ENCODE measurements at regions not wholly inside any gene's neighbourhood (a gene's known extent, or its start where the extent isn't known, plus 50 kb on each side); places are given as distances from the start of the nearest gene placed in this dataset.
A peak's percentile ranks its signal among the peaks of the same experiment; 100 is the strongest.

DNA sequence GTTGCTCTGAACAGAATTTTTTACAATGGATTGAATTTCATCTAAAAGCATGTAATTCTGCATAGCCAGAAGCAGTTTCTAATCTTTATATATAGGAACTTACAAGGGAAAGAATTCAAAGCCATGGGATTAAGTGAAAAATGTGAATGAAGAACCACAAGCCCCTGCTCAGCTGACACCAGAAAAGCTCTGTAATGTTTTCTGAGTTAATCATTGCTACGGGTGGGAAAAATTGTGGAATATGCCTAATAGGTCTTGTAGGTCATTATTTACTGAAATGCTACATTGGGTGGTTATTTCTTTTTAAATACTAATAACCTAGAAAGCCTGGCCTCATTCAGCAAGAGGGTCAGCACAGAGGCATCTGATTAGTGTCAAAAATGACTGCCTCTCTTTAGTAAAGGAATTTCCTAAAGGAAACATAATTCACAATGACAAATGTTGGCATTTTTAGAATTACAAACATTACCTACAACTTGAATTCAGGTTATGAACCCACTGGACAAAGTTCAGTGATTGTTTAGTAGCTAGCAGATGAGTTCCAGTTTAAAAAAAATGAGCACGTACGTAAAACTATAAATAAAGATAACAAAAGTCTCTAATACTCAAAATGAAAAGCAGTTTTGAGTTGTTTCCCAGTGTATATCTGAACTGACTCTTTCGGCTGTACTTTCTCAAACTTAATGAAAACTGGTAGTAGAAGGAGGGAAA lies 75.3 kb downstream of the BMP4 start:
- Histone ChIP-seq H3K9me3 (ENCODE audit: control insufficient read depth, low read depth, low read length) (no peaks in the 10 kb centered on the region), H3K4me1 (ENCODE audit: control insufficient read depth, insufficient read depth, low read length) (peaks cover 16% of the 10 kb centered on the region), H3K27me3 (ENCODE audit: control insufficient read depth, insufficient read depth, low read length) (no peaks in the 10 kb centered on the region), H3K36me3 (ENCODE audit: control insufficient read depth, insufficient read depth, low read length) (no peaks in the 10 kb centered on the region), H3K27ac (ENCODE audit: low read length) (peak overlapping the region; percentile 79), H3K4me3 (ENCODE audit: low read length) (no peak overlapping the region)
- DNase-seq, result peak in 1 of 2 donors; percentile 53
- WGBS (ENCODE audit: insufficient coverage, low lambda C conversion rate), result no CpG with 5 or more reads among the region's 4 CpGs

GRCh38 chr14:53880761-53881160 lies 75.9 kb downstream of the BMP4 start:
- Histone ChIP-seq H3K36me3 (ENCODE audit: control insufficient read depth, insufficient read depth, low read length) (no peaks in the 10 kb centered on the region), H3K4me3 (ENCODE audit: low read length) (no peak overlapping the region), H3K27ac (ENCODE audit: low read length) (peak overlapping the region; percentile 79), H3K4me1 (ENCODE audit: control insufficient read depth, insufficient read depth, low read length) (peaks cover 16% of the 10 kb centered on the region), H3K27me3 (ENCODE audit: control insufficient read depth, insufficient read depth, low read length) (no peaks in the 10 kb centered on the region), H3K9me3 (ENCODE audit: control insufficient read depth, low read depth, low read length) (no peaks in the 10 kb centered on the region)
- WGBS (ENCODE audit: insufficient coverage, low lambda C conversion rate), result no CpG with 5 or more reads among the region's 1 CpG
- DNase-seq, result no peak

- WGBS (ENCODE audit: insufficient coverage, low lambda C conversion rate), result no CpG with 5 or more reads among the region's 6 CpGs
- Histone ChIP-seq H3K36me3 (ENCODE audit: control insufficient read depth, insufficient read depth, low read length) (no peaks in the 10 kb centered on the region), H3K4me1 (ENCODE audit: control insufficient read depth, insufficient read depth, low read length) (peaks cover 16% of the 10 kb centered on the region), H3K27me3 (ENCODE audit: control insufficient read depth, insufficient read depth, low read length) (no peaks in the 10 kb centered on the region), H3K4me3 (ENCODE audit: low read length) (no peak overlapping the region), H3K9me3 (ENCODE audit: control insufficient read depth, low read depth, low read length) (no peaks in the 10 kb centered on the region), H3K27ac (ENCODE audit: low read length) (no peak overlapping the region)
- no peak for DNase-seq
Measured at GRCh38 chr14:53879747-53880146, 76.9 kb downstream of the BMP4 start.

- H3K36me3 ChIP-seq (ENCODE audit: control insufficient read depth, insufficient read depth, low read length), result no peaks in the 10 kb centered on the region
- no peak for DNase-seq
- 100% methylated on average over 2 of the region's 8 CpGs for WGBS (ENCODE audit: insufficient coverage, low lambda C conversion rate)
- no peaks in the 10 kb centered on the region for H3K27me3 ChIP-seq (ENCODE audit: control insufficient read depth, insufficient read depth, low read length)
- H3K4me3 ChIP-seq (ENCODE audit: low read length), result no peak overlapping the region
- H3K27ac ChIP-seq (ENCODE audit: low read length), result no peak overlapping the region
- peaks cover 16% of the 10 kb centered on the region for H3K4me1 ChIP-seq (ENCODE audit: control insufficient read depth, insufficient read depth, low read length)
- no peaks in the 10 kb centered on the region for H3K9me3 ChIP-seq (ENCODE audit: control insufficient read depth, low read depth, low read length)
Measured at GRCh38 chr14:53879022-53879686, 77.5 kb downstream of the BMP4 start.

GRCh38 chr14:53875324-53875897 lies 81.2 kb downstream of the BMP4 start:
- WGBS (ENCODE audit: insufficient coverage, low lambda C conversion rate), result 100% methylated on average over 1 of the region's 2 CpGs
- H3K27me3 ChIP-seq (ENCODE audit: control insufficient read depth, insufficient read depth, low read length), result no peaks in the 10 kb centered on the region
- no peaks in the 10 kb centered on the region for H3K9me3 ChIP-seq (ENCODE audit: control insufficient read depth, low read depth, low read length)
- H3K27ac ChIP-seq (ENCODE audit: low read length), result no peak overlapping the region
- H3K36me3 ChIP-seq (ENCODE audit: control insufficient read depth, insufficient read depth, low read length), result no peaks in the 10 kb centered on the region
- H3K4me1 ChIP-seq (ENCODE audit: control insufficient read depth, insufficient read depth, low read length), result peaks cover 18% of the 10 kb centered on the region
- no peak for DNase-seq
- H3K4me3 ChIP-seq (ENCODE audit: low read length), result no peak overlapping the region

GRCh38 chr14:53874704-53875103 lies 81.9 kb downstream of the BMP4 start:
- Histone ChIP-seq H3K27me3 (ENCODE audit: control insufficient read depth, insufficient read depth, low read length) (no peaks in the 10 kb centered on the region), H3K4me3 (ENCODE audit: low read length) (no peak overlapping the region), H3K27ac (ENCODE audit: low read length) (no peak overlapping the region), H3K36me3 (ENCODE audit: control insufficient read depth, insufficient read depth, low read length) (no peaks in the 10 kb centered on the region), H3K9me3 (ENCODE audit: control insufficient read depth, low read depth, low read length) (no peaks in the 10 kb centered on the region), H3K4me1 (ENCODE audit: control insufficient read depth, insufficient read depth, low read length) (peaks cover 18% of the 10 kb centered on the region)
- no peak for DNase-seq
- WGBS (ENCODE audit: insufficient coverage, low lambda C conversion rate), result 80% methylated on average over 1 of the region's 3 CpGs

DNA sequence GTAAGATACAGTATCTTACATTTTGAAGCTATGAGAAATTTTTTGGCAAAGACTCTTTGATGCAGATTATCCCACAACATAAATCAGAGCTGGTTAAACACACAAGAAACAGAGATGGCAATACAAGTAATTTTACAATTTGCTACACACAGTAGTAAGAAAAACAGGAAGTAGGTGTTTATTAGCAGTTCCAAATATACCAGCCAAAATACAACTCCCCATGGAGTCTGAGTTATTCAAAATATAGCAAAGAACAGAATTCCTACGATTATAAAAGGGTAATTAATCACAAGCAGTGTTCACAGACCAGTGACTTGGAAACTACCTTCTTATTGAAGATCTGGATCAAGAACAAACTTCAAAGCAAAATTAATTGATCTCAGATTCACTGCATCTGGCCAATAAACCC lies 83.9 kb downstream of the BMP4 start:
- no CpG with 5 or more reads among the region's 1 CpG for WGBS (ENCODE audit: insufficient coverage, low lambda C conversion rate)
- Histone ChIP-seq H3K4me3 (ENCODE audit: low read length) (no peak overlapping the region), H3K36me3 (ENCODE audit: control insufficient read depth, insufficient read depth, low read length) (no peaks in the 10 kb centered on the region), H3K9me3 (ENCODE audit: control insufficient read depth, low read depth, low read length) (no peaks in the 10 kb centered on the region), H3K27me3 (ENCODE audit: control insufficient read depth, insufficient read depth, low read length) (no peaks in the 10 kb centered on the region), H3K27ac (ENCODE audit: low read length) (peak overlapping the region; percentile 76), H3K4me1 (ENCODE audit: control insufficient read depth, insufficient read depth, low read length) (peaks cover 18% of the 10 kb centered on the region)
- DNase-seq, result no peak

- peak overlapping the region; percentile 76 for H3K27ac ChIP-seq (ENCODE audit: low read length)
- WGBS (ENCODE audit: insufficient coverage, low lambda C conversion rate), result no CpG with 5 or more reads among the region's 2 CpGs
- H3K4me3 ChIP-seq (ENCODE audit: low read length), result no peak overlapping the region
- DNase-seq, result peak in 1 of 2 donors; percentile 52
- no peaks in the 10 kb centered on the region for H3K9me3 ChIP-seq (ENCODE audit: control insufficient read depth, low read depth, low read length)
- no peaks in the 10 kb centered on the region for H3K36me3 ChIP-seq (ENCODE audit: control insufficient read depth, insufficient read depth, low read length)
- H3K4me1 ChIP-seq (ENCODE audit: control insufficient read depth, insufficient read depth, low read length), result peaks cover 18% of the 10 kb centered on the region
- no peaks in the 10 kb centered on the region for H3K27me3 ChIP-seq (ENCODE audit: control insufficient read depth, insufficient read depth, low read length)
Measured at GRCh38 chr14:53871951-53872350, 84.7 kb downstream of the BMP4 start.

DNA sequence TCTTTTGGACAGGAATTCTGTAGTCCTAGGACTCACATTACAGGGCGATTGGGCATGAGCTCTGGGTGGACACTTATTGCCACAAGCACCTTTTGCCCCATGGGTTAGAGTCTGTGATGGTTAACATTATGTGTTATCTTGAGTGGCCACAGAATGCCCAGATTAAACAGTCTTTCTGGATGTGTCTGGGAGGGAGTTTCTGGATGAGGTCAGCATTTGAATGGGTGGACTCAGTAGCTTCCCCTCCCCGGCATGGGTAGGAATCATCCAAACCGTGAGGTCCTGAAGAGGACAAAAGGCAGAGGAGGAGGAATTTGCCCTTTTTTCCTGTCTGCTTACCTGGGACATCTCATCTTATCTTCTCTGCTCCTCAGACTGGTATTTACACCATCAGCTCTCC lies 85.6 kb downstream of the BMP4 start:
- Histone ChIP-seq H3K27ac (ENCODE audit: low read length) (peak overlapping the region; percentile 66), H3K36me3 (ENCODE audit: control insufficient read depth, insufficient read depth, low read length) (no peaks in the 10 kb centered on the region), H3K27me3 (ENCODE audit: control insufficient read depth, insufficient read depth, low read length) (no peaks in the 10 kb centered on the region), H3K9me3 (ENCODE audit: control insufficient read depth, low read depth, low read length) (no peaks in the 10 kb centered on the region), H3K4me3 (ENCODE audit: low read length) (no peak overlapping the region), H3K4me1 (ENCODE audit: control insufficient read depth, insufficient read depth, low read length) (peaks cover 18% of the 10 kb centered on the region)
- WGBS (ENCODE audit: insufficient coverage, low lambda C conversion rate), result no CpG with 5 or more reads among the region's 3 CpGs
- peak; percentile 79 to 82 for DNase-seq

- DNase-seq, result no peak
- no peaks in the 10 kb centered on the region for H3K27me3 ChIP-seq (ENCODE audit: control insufficient read depth, insufficient read depth, low read length)
- H3K4me1 ChIP-seq (ENCODE audit: control insufficient read depth, insufficient read depth, low read length), result peaks cover 1% of the 10 kb centered on the region
- H3K36me3 ChIP-seq (ENCODE audit: control insufficient read depth, insufficient read depth, low read length), result no peaks in the 10 kb centered on the region
- no CpG with 5 or more reads among the region's 2 CpGs for WGBS (ENCODE audit: insufficient coverage, low lambda C conversion rate)
- no peak overlapping the region for H3K27ac ChIP-seq (ENCODE audit: low read length)
- H3K4me3 ChIP-seq (ENCODE audit: low read length), result no peak overlapping the region
- H3K9me3 ChIP-seq (ENCODE audit: control insufficient read depth, low read depth, low read length), result no peaks in the 10 kb centered on the region
Measured at GRCh38 chr14:53865711-53866110, 90.9 kb downstream of the BMP4 start.
